ENCODE measurements at regions not wholly inside any gene's neighbourhood (a gene's known extent, or its start where the extent isn't known, plus 50 kb on each side); places are given as distances from the start of the nearest gene placed in this dataset.

DNA sequence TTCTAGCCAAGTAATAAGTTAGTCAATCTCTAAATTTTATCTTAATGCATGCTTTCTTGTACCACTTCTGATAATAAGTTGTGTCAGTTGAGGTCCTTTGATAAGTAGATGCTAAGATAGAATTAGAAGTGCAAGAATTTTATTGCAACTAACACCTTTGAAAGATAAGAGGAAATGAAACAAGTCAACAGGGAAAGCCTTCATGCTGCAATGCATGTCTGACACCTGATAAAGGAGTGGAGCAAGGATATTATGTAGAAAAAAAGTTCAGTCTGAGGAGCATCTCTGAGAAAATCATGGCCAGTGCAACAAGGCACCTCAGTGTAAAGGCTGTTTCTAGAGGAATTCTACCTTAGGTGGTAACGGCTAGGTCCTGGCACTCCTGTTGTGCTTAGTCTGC lies 210.7 kb upstream of the PPP1R2C start:
- no peak overlapping the region for H3K4me3 ChIP-seq
- TF ChIP-seq CTCF (IDR thresholded peaks at IDR 0.05), result no peak
- no peaks in the 10 kb centered on the region for H3K36me3 ChIP-seq

GRCh38 chrX:42992199-42992943 lies 214.4 kb upstream of the PPP1R2C start:
- Histone ChIP-seq H3K4me1 (no peaks in the 10 kb centered on the region), H3K9me3 (no peaks in the 10 kb centered on the region), H3K4me3 (no peak overlapping the region), H3K27me3 (no peaks in the 10 kb centered on the region), H3K36me3 (no peaks in the 10 kb centered on the region), H3K27ac (no peak overlapping the region)
- intact Hi-C loops (cut with DNase I), result no loop called here
- no peak for TF ChIP-seq CTCF (IDR thresholded peaks at IDR 0.05)
- DNase-seq (ENCODE audit: low spot score in 2 of 2), result no peak

More for the DNA sequence above, 210.7 kb upstream of the PPP1R2C start:
- intact Hi-C loops (cut with DNase I), result no loop called here
- Histone ChIP-seq H3K4me1 (no peaks in the 10 kb centered on the region), H3K27me3 (no peaks in the 10 kb centered on the region), H3K9me3 (no peaks in the 10 kb centered on the region), H3K27ac (no peak overlapping the region)
- no peak for DNase-seq (ENCODE audit: low spot score in 2 of 2)

DNA sequence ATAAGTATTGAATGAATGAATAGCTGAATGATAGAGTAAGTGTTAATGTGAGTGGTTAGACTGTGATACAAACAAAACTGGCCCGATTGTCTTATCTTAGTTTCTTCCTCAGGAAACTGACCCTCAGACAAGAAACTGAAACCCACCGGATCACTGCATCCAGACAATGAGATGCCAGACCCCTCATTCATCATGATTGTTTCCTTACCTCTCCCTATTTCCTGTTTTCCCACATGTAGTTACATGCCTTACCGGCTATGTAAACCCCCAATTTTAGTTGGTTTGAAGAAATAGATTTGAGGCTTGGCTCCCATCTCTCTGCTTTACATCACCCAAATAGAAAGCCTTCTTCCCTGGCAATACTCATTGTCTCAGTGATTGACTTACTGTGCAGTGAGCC lies 218.9 kb upstream of the PPP1R2C start:
- Histone ChIP-seq H3K9me3 (no peaks in the 10 kb centered on the region), H3K27ac (no peak overlapping the region), H3K4me3 (no peak overlapping the region), H3K27me3 (no peaks in the 10 kb centered on the region), H3K4me1 (no peaks in the 10 kb centered on the region), H3K36me3 (no peaks in the 10 kb centered on the region)
- TF ChIP-seq CTCF (IDR thresholded peaks at IDR 0.05), result no peak
- no peak for DNase-seq (ENCODE audit: low spot score in 2 of 2)
- intact Hi-C loops (cut with DNase I), result no loop called here

GRCh38 chrX:43000121-43000520 lies 222.2 kb upstream of the PPP1R2C start:
- no peak for DNase-seq (ENCODE audit: low spot score in 2 of 2)
- Histone ChIP-seq H3K27me3 (no peaks in the 10 kb centered on the region), H3K27ac (no peak overlapping the region), H3K4me3 (no peak overlapping the region), H3K4me1 (no peaks in the 10 kb centered on the region), H3K9me3 (no peaks in the 10 kb centered on the region), H3K36me3 (no peaks in the 10 kb centered on the region)
- no peak for TF ChIP-seq CTCF (IDR thresholded peaks at IDR 0.05)
- intact Hi-C loops (cut with DNase I), result no loop called here

- no peak for DNase-seq (ENCODE audit: low spot score in 2 of 2)
- intact Hi-C loops (cut with DNase I), result no loop called here
- Histone ChIP-seq H3K27ac (no peak overlapping the region), H3K4me3 (no peak overlapping the region), H3K4me1 (no peaks in the 10 kb centered on the region), H3K9me3 (no peaks in the 10 kb centered on the region), H3K36me3 (no peaks in the 10 kb centered on the region), H3K27me3 (no peaks in the 10 kb centered on the region)
- no peak for TF ChIP-seq CTCF (IDR thresholded peaks at IDR 0.05)
Observed at GRCh38 chrX:43002526-43003203, 224.7 kb upstream of the PPP1R2C start.

Measured in ascending aorta (tissue), 2 donors.